HG03196 (cell line): ENCODE measurements at regions not wholly inside any gene's neighbourhood (a gene's known extent, or its start where the extent isn't known, plus 50 kb on each side); places are given as distances from the start of the nearest gene placed in this dataset.

ENCODE experiments used
- ATAC-seq: cut with Tn5 transposase; IDR thresholded peaks from one replicate; pipeline ENCODE4 v1.9.1; 2021; ENCODE audit not compliant: unreplicated experiment

DNA sequence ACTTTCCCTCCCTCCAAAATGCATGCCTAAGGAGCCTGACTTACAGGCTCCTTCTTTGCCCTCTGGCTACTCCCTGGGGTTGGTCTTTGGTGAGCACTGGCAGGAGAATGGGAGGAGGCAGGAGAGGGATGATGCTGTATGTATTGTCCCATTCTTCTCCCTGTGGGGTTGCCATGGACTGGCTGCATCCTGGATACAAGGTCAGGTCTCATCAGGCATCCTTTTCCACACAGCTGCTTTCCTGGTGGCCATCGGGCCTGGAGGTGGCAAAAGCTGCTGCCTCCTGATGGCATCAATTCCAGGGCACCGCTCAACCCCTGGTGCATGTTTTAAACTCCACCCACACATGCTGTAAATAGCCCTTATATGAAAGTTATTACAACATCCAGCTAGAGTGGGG is 257.2 kb downstream of the ETS1 start:
- ATAC-seq, result no peak

GRCh38 chr11:128328955-128329551 is 258.3 kb downstream of the ETS1 start:
- no peak for ATAC-seq

DNA sequence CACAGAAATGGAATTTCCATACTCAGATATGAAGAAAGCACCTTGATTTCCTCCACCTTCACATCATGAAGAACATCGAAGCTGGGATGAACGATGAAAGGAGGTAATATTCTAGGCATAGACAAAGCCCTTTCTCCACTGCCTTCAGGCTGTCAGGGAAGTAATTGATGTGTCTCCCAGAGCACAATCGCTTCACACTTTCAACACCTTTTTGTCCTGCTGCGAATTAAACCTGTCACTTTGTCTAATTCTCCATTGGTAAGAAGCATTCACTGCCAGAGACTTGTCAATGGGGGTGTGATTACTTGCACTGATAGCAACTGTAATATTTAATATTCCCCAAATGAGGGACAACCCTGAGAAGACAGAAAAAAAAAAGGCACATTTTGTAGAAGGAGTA is 260.1 kb downstream of the ETS1 start:
- no peak for ATAC-seq

- no peak for ATAC-seq
Observed at GRCh38 chr11:128326791-128327190, 260.6 kb downstream of the ETS1 start.

DNA sequence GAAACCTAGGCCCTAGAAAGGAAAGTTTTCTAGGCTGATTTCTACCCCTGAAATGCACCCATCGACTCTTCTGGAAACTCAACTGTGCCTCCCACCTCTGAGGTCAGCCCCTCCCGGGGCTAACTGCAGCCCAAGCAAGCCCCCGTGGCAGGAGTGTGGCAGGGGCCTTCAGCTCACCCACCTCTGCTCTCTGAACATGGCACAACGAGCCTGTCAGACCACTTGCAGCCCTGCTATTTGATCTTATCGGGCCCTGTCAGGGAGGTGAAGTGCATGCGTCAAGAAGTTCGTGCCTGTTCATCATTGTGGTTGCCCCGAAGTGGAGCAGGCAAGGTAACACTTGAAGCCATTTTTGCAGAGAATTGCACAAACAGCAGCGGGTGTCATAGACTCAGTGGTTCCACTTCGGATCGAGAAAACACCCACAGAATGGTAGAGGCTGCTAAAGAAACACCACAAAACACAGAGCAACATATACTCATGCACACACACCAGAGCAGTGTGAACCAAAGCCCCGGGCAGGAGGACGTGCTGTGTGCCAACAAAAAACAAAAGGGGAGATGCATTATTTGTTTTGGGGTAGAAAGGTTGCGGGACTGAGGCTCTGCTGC is 262.7 kb downstream of the ETS1 start:
- ATAC-seq, result no peak

DNA sequence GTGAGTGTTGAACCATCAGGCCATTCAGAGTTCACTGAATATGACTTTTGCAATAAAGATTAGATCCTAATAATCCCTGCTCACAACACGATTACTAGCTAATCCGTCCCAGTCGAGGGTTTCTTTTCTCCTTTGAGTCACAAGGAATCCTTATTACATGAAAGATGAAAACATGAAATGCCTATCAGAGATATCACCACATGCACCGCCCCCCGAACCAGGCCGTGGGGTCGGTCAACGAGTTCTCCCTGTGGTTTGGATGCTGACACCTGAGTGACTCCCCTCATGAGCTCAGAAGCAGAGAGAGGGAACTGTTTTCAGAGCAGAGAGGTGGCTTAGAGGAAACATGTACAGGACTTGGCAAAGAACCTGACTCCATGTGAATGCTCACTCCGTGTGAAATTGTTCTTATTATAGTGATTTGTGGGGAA is 263.3 kb downstream of the ETS1 start:
- ATAC-seq, result no peak

- no peak for ATAC-seq
Observed at GRCh38 chr11:128323381-128323780, 264.0 kb downstream of the ETS1 start.

DNA sequence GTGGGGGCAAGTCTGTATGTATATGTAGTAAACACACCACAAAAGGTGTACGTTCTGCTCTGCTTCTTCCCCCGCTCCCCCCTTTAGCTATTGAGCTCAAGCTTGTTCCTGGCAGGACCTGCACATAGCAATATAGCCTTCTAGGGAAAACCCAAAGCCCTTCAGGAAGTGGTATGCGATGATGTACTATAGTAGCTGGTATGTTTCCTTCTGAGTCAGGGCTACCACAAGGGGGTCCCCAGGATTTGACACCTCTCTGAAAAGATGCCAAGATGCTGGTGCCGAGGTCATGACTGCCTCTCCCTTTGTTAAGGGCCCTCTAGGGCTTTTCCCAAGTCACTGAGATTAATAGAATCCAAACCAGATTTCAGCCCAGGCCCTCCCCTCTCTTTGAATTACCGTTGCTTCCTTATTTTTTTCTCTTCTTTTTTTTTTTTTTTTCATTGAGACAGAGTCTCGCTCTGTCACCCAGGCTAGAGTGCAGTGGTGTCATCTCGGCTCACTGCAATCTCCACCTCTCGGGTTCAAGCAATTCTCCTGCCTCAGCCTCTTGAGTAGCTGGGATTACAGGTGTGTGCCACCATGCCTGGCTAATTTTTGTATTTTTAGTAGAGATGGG is 268.4 kb downstream of the ETS1 start:
- peak; percentile 97 for ATAC-seq

DNA sequence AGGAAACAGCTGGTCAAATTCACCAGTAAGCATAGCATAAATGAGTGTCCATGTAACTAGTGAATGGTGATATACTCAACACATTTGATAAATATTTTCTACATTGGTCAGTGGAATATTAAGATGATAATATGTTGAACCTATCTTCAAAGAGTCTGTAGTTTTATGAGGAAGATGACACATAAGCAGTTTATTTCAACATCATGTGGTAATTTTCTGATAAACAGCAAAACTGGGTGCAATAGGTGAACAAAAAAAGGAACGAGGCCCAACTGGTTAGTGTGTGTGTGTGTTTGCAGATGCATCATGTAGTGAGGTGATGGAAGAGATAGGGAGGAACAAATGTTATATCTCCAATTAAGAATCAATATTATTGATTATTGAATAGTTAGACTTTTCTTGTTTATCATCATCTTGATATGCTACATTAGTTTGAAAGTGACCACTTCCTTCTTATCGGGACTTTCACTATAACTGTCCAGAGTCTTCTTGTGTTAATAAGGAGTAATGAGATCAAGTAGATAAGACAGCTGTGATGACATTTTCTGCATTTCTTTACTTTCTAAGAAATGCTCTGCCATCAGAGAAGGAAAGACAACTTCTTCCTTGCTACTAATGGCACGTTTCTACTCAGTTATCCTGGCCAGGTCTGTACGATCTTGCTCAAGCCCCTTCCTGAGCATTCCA is 270.7 kb downstream of the ETS1 start:
- no peak for ATAC-seq

DNA sequence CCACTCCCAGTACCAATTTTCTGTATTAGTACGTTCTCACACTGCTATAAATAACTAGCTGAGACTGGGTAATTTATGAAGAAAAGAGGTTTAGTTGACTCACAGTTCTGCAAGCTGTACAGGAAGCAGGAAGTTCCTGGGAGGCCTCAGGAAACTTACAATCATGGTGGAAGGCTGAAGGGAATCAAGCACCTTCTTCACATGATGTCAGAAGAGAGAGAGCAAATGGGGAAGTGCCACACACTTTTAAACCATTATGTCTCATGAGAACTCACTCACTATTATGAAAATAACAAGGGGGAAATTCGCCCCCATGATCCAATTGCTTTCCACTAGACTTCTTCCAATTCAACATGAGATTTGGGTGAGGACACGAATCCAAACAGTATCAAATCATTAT is 271.4 kb downstream of the ETS1 start:
- ATAC-seq, result no peak

DNA sequence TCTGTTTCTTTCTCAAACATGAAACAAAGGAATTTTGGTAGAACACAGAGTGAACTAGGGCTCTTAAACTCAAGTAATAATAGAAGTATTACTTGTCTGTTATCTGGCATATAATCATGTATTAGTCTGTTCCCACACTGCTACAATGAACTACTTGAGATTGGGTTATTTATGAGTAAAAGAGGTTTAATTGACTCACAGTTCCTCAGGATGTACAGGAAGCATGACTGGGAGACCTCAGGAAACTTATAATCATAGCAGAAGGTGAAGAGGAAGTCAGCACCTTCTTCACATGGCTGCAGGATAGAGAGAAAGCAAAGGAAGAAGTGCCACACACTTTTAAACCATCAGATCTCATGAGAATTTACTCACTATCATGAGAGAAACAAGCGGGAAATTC is 273.4 kb downstream of the ETS1 start:
- ATAC-seq, result no peak

DNA sequence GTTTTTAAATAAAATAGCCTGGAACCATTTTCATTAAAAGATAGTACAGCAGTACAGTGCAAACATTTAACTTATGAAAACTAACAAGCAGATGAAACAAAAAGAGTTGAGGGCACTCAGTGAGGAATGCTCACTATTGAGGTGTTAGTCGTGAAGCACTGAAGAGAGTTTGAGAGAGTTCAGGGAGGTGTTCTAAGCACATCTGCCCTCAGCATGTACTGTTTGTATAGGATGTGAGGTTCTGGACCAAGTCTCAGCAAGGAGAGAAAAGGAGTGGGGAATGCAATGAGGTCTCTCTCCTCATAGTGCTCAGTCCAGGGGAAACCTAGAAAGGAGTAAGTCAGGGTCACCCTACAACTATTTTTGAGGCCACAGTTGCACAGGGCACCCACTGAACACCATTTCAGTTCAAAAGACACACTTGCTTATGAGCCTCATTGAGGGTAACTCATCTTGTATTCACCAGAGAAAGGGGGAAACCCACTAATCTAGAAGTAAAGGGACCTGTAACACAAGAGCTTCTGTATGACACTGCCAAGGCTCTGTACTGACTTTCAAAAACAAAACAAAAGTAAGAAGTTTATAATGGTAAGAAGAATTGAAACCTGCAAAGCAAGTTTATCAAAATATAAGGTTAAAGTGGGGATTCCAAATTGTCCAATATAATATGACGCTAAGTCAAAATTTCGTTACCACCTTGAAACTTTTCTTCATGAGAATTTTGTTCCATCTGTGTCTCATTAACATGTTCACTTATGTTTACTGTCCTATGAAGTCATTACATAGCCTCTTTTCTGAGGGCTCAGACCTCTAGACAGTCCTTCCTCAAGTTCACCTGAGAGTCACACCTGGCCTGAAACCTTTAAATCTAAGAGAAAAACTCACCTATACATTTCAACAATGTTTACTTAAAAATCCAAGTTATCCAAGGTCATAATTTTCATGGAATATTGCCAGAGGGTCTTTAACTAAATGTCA is 275.3 kb downstream of the ETS1 start:
- ATAC-seq, result peak; percentile 73

GRCh38 chr11:128310676-128311445 is 276.5 kb downstream of the ETS1 start:
- no peak for ATAC-seq

- ATAC-seq, result no peak
Observed at GRCh38 chr11:128310005-128310404, 277.4 kb downstream of the ETS1 start.

- ATAC-seq, result no peak
Observed at GRCh38 chr11:128308794-128309193, 278.6 kb downstream of the ETS1 start.

GRCh38 chr11:128305588-128305987 is 281.8 kb downstream of the ETS1 start:
- no peak for ATAC-seq

- ATAC-seq, result no peak
Observed at GRCh38 chr11:128304666-128305485, 282.5 kb downstream of the ETS1 start.

DNA sequence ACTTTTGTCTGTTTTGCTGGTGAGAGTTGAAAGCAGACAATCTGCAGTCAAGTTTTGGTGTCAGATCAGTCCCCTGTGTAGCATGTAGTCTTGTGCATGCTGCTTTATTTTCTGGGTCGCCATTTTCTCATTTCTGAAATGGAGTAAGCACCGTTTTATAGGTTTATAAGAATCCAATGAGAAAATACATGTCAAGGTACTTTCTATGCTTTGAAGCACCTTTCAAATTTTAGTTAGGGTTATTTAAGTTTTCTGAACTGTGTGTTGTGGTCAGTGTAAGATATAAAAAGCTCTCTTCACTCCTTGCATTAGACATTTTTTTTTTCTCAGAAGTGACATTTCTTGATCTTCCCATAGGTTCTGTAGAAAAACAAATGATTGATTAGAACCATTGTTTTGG is 283.2 kb downstream of the ETS1 start:
- no peak for ATAC-seq

DNA sequence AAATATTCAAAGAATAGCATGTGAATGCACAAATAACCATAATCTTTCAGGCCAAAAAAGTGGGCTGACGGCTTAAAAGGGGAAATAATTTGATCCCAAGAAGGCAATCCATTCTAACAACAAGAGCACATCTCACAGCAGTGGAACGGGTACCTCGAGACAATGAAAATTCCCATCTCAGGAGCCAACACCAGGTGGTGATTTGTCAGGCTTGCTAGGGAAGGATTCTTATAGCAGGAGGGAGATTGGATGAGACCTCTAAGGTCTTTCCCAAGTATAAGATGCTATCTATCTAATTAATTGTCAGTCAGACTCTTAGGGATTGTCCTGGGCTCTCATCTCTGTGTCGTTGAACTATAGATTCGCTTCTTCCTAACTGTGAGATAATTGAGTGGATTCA is 284.0 kb downstream of the ETS1 start:
- no peak for ATAC-seq
